ENCODE measurements at regions not wholly inside any gene's neighbourhood (a gene's known extent, or its start where the extent isn't known, plus 50 kb on each side); places are given as distances from the start of the nearest gene placed in this dataset.

DNA sequence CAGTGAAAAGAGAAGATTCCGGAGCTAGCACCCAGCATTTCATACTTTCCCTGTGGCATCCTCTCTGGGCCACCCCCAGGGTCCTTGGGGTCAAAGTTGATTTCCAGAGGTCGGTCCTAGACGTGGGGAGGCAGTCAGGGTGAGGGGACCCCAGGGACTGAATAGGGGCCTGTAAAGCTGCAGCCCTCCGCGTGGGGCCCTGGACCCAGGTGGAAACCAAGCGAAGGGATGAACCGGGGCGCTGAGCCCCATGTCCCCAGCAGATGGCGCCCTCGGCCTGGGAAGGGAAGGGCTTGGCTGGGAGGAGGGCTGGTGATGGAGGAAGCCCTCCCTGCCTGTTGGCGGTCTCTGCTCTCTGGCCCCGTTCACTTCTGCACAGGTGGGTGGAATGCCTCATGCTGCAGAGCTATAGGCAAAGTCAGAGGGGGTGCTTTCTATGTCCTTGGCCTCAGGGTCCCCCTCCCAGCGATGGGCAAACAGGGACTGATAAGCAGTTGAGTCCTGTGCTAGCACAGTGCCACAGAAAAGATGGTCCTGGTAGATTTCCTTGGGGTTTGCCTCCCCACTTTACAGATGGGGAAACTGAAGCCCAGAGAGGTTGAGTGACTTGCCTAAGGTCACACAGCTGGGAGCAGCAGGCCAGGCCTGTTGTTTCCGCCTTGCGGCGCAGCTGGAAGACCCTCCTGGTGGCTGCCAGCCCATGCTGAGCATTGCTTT is 163.4 kb upstream of the CIBAR2 start:
- TF ChIP-seq POLR2A (IDR thresholded peaks at IDR 0.05) = no peak
- TF ChIP-seq, protein P1, sequence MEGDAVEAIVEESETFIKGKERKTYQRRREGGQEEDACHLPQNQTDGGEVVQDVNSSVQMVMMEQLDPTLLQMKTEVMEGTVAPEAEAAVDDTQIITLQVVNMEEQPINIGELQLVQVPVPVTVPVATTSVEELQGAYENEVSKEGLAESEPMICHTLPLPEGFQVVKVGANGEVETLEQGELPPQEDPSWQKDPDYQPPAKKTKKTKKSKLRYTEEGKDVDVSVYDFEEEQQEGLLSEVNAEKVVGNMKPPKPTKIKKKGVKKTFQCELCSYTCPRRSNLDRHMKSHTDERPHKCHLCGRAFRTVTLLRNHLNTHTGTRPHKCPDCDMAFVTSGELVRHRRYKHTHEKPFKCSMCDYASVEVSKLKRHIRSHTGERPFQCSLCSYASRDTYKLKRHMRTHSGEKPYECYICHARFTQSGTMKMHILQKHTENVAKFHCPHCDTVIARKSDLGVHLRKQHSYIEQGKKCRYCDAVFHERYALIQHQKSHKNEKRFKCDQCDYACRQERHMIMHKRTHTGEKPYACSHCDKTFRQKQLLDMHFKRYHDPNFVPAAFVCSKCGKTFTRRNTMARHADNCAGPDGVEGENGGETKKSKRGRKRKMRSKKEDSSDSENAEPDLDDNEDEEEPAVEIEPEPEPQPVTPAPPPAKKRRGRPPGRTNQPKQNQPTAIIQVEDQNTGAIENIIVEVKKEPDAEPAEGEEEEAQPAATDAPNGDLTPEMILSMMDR (IDR thresholded peaks at IDR 0.05) = peak; percentile 66 to 91
- TF ChIP-seq POLR2AphosphoS5 (IDR thresholded peaks at IDR 0.05) = no peak
- TF ChIP-seq EP300 (IDR thresholded peaks at IDR 0.05) = no peak
